Omental fat pad (tissue), 3 donors: ENCODE measurements at regions not wholly inside any gene's neighbourhood (a gene's known extent, or its start where the extent isn't known, plus 50 kb on each side); places are given as distances from the start of the nearest gene placed in this dataset.

Experiments
- ATAC-seq: fragments of 150-250 bp; one replicate; pipeline ENCODE4 v1.9.1; 2016; ENCODE audit warnings: mild to moderate bottlenecking, moderate library complexity; ENCODE audit not compliant: low FRiP score
- DNase-seq: peaks from one replicate; pipeline ENCODE4 v3.0.0-alpha.2; 2019; ENCODE audit warnings: low spot score
- CTCF ChIP-seq, 3 donors: fragments of 450-650 bp; IDR thresholded peaks; one replicate each; pipeline ENCODE4 v1.5.1; 2016 to 2017; ENCODE audit warnings: antibody characterized with exemption in 3 of 3, mild to moderate bottlenecking in 3 of 3, moderate library complexity in 2 of 3

- no peak for TF ChIP-seq CTCF (IDR thresholded peaks at IDR 0.05)
- ATAC-seq, result no peak
- no peak for DNase-seq
Measured at GRCh38 chr18:68072744-68073143, 556.2 kb upstream of the DSEL start.

- ATAC-seq (no peak), DNase-seq (no peak)
Measured at GRCh38 chr18:68060871-68061270, 544.4 kb upstream of the DSEL start.

GRCh38 chr18:68056936-68057335, 540.4 kb upstream of the DSEL start:
- no peak for TF ChIP-seq CTCF (IDR thresholded peaks at IDR 0.05)
- ATAC-seq, result no peak
- no peak for DNase-seq

More at GRCh38 chr18:68060871-68061270, 544.4 kb upstream of the DSEL start:
- TF ChIP-seq CTCF (IDR thresholded peaks at IDR 0.05), result no peak

GRCh38 chr18:68054669-68055068, 538.1 kb upstream of the DSEL start:
- ATAC-seq (no peak), DNase-seq (no peak)
- TF ChIP-seq CTCF (IDR thresholded peaks at IDR 0.05), result no peak

- DNase-seq (no peak), ATAC-seq (no peak)
- TF ChIP-seq CTCF (IDR thresholded peaks at IDR 0.05), result no peak
Measured at GRCh38 chr18:68053290-68053689, 536.8 kb upstream of the DSEL start.

- DNase-seq (no peak), ATAC-seq (no peak)
- TF ChIP-seq CTCF (IDR thresholded peaks at IDR 0.05), result no peak
Measured at GRCh38 chr18:68041327-68041726, 524.8 kb upstream of the DSEL start.

- DNase-seq, result no peak
- ATAC-seq, result no peak
- no peak for TF ChIP-seq CTCF (IDR thresholded peaks at IDR 0.05)
Measured at GRCh38 chr18:68040198-68040597, 523.7 kb upstream of the DSEL start.
